ENCODE measurements at regions not wholly inside any gene's neighbourhood (a gene's known extent, or its start where the extent isn't known, plus 50 kb on each side); places are given as distances from the start of the nearest gene placed in this dataset.
A peak's percentile ranks its signal among the peaks of the same experiment; 100 is the strongest.

- no peaks in the 10 kb centered on the region for H3K9me3 ChIP-seq (ENCODE audit: low read depth)
- H3K36me3 ChIP-seq (ENCODE audit: low read depth): no peaks in the 10 kb centered on the region
- H3K79me2 ChIP-seq (ENCODE audit: insufficient read depth): no peaks in the 10 kb centered on the region
- peak overlapping the region; percentile 46 for H2AFZ ChIP-seq
- no peaks in the 10 kb centered on the region for H4K20me1 ChIP-seq (ENCODE audit: insufficient read depth)
- H3K4me1 ChIP-seq (ENCODE audit: insufficient read depth): peaks cover 27% of the 10 kb centered on the region
- 12 to 16% methylated on average over 3 of the region's 3 CpGs for WGBS, 2 experiments (ENCODE audit: low coverage in 1 of 2, low lambda C conversion rate in 2 of 2, missing lambda C conversion rate in 2 of 2)
- in situ Hi-C loops (cut with MboI): loop anchor here (25.0 kb wide), 1 partner anchor 1243 kb away; no protein-coding TSS in a partner anchor
- DNase-seq: peak; percentile 49
- H3K4me3 ChIP-seq: peak overlapping the region; percentile 43
- no peak overlapping the region; the same call in 1 of the 2 replicates for H3K9ac ChIP-seq
- H3F3A ChIP-seq (ENCODE audit: insufficient read depth): peaks cover 4% of the 10 kb centered on the region; the same call in 1 of the 2 replicates
- no peak overlapping the region for H3K27ac ChIP-seq
- H3K9me2 ChIP-seq (ENCODE audit: insufficient read depth): no peaks in the 10 kb centered on the region
- H3K4me2 ChIP-seq (ENCODE audit: unreplicated experiment): peak overlapping the region; percentile 39
- H3K27me3 ChIP-seq (replicated peaks; ENCODE audit: insufficient read depth): no peaks in the 10 kb centered on the region
- TF ChIP-seq EZH2phosphoT487 (IDR thresholded peaks at IDR 0.05; ENCODE audit: insufficient read depth, low read depth) (no peak), EZH2 (IDR thresholded peaks at IDR 0.05; ENCODE audit: insufficient read depth, poor library complexity, severe bottlenecking) (no peak)
Observed at GRCh38 chr5:97544240-97544639, 361.2 kb upstream of the RIOK2 start.

- DNase-seq: peak; percentile 40
- TF ChIP-seq EZH2 (IDR thresholded peaks at IDR 0.05; ENCODE audit: insufficient read depth, poor library complexity, severe bottlenecking) (no peak), EZH2phosphoT487 (IDR thresholded peaks at IDR 0.05; ENCODE audit: insufficient read depth, low read depth) (no peak)
- Histone ChIP-seq H3K9me3 (ENCODE audit: low read depth) (no peaks in the 10 kb centered on the region), H3K4me3 (peak overlapping the region; percentile 43), H3K4me1 (ENCODE audit: insufficient read depth) (peaks cover 27% of the 10 kb centered on the region), H3K4me2 (ENCODE audit: unreplicated experiment) (peak overlapping the region; percentile 39), H3K9ac (no peak overlapping the region; the same call in 1 of the 2 replicates), H3F3A (ENCODE audit: insufficient read depth) (peaks cover 4% of the 10 kb centered on the region; the same call in 1 of the 2 replicates), H3K27me3 (replicated peaks; ENCODE audit: insufficient read depth) (no peaks in the 10 kb centered on the region), H3K9me2 (ENCODE audit: insufficient read depth) (no peaks in the 10 kb centered on the region), H3K79me2 (ENCODE audit: insufficient read depth) (no peaks in the 10 kb centered on the region), H3K36me3 (ENCODE audit: low read depth) (no peaks in the 10 kb centered on the region), H4K20me1 (ENCODE audit: insufficient read depth) (no peaks in the 10 kb centered on the region), H3K27ac (no peak overlapping the region), H2AFZ (peak overlapping the region; percentile 46)
- in situ Hi-C loops (cut with MboI): loop anchor here (25.0 kb wide), 1 partner anchor 1243 kb away; no protein-coding TSS in a partner anchor
- 50 to 64% methylated on average over 5 of the region's 5 CpGs for WGBS, 2 experiments (ENCODE audit: low coverage in 1 of 2, low lambda C conversion rate in 2 of 2, missing lambda C conversion rate in 2 of 2)
Observed at GRCh38 chr5:97544678-97545077, 361.6 kb upstream of the RIOK2 start.

GRCh38 chr5:97545446-97545845 is 362.4 kb upstream of the RIOK2 start:
- Histone ChIP-seq H3K9me2 (ENCODE audit: insufficient read depth) (no peaks in the 10 kb centered on the region), H2AFZ (0 out of 2 replicates have a peak overlapping the region, but pooled peaks have one; percentile 46), H3K4me1 (ENCODE audit: insufficient read depth) (peaks cover 34% of the 10 kb centered on the region), H3K79me2 (ENCODE audit: insufficient read depth) (no peaks in the 10 kb centered on the region), H3K27ac (no peak overlapping the region), H3K9me3 (ENCODE audit: low read depth) (no peaks in the 10 kb centered on the region), H3K36me3 (ENCODE audit: low read depth) (no peaks in the 10 kb centered on the region), H3F3A (ENCODE audit: insufficient read depth) (peaks cover 8% of the 10 kb centered on the region; the same call in 1 of the 2 replicates), H3K4me2 (ENCODE audit: unreplicated experiment) (no peak overlapping the region), H3K4me3 (no peak overlapping the region), H4K20me1 (ENCODE audit: insufficient read depth) (no peaks in the 10 kb centered on the region), H3K9ac (no peak overlapping the region), H3K27me3 (replicated peaks; ENCODE audit: insufficient read depth) (no peaks in the 10 kb centered on the region)
- no peak for TF ChIP-seq EZH2phosphoT487 (IDR thresholded peaks at IDR 0.05; ENCODE audit: insufficient read depth, low read depth)
- TF ChIP-seq EZH2 (IDR thresholded peaks at IDR 0.05; ENCODE audit: insufficient read depth, poor library complexity, severe bottlenecking): no peak
- in situ Hi-C loops (cut with MboI): loop anchor here (25.0 kb wide), 1 partner anchor 1242 kb away; no protein-coding TSS in a partner anchor
- no peak for DNase-seq

- H3K9me2 ChIP-seq (ENCODE audit: insufficient read depth): no peaks in the 10 kb centered on the region
- 39 to 43% methylated on average over 2 of the region's 2 CpGs for WGBS, 2 experiments (ENCODE audit: low coverage in 1 of 2, low lambda C conversion rate in 2 of 2, missing lambda C conversion rate in 2 of 2)
- H3K27me3 ChIP-seq (replicated peaks; ENCODE audit: insufficient read depth): no peaks in the 10 kb centered on the region
- in situ Hi-C loops (cut with MboI): loop anchor here (25.0 kb wide), 1 partner anchor 1241 kb away; no protein-coding TSS in a partner anchor
- H3K4me2 ChIP-seq (ENCODE audit: unreplicated experiment): no peak overlapping the region
- no peak overlapping the region for H3K27ac ChIP-seq
- H3K9ac ChIP-seq: no peak overlapping the region
- peaks cover 35% of the 10 kb centered on the region for H3K4me1 ChIP-seq (ENCODE audit: insufficient read depth)
- TF ChIP-seq EZH2 (IDR thresholded peaks at IDR 0.05; ENCODE audit: insufficient read depth, poor library complexity, severe bottlenecking) (no peak), EZH2phosphoT487 (IDR thresholded peaks at IDR 0.05; ENCODE audit: insufficient read depth, low read depth) (no peak)
- no peak overlapping the region for H2AFZ ChIP-seq
- no peaks in the 10 kb centered on the region for H3K36me3 ChIP-seq (ENCODE audit: low read depth)
- H3K4me3 ChIP-seq: no peak overlapping the region
- peaks cover 8% of the 10 kb centered on the region; the same call in 1 of the 2 replicates for H3F3A ChIP-seq (ENCODE audit: insufficient read depth)
- no peaks in the 10 kb centered on the region for H3K79me2 ChIP-seq (ENCODE audit: insufficient read depth)
- no peaks in the 10 kb centered on the region for H3K9me3 ChIP-seq (ENCODE audit: low read depth)
- peak; percentile 55 for DNase-seq
- H4K20me1 ChIP-seq (ENCODE audit: insufficient read depth): no peaks in the 10 kb centered on the region
Observed at GRCh38 chr5:97545886-97546535, 363.0 kb upstream of the RIOK2 start.

Measured in GM23248 (cell line).